ENCODE measurements at regions not wholly inside any gene's neighbourhood (a gene's known extent, or its start where the extent isn't known, plus 50 kb on each side); places are given as distances from the start of the nearest gene placed in this dataset.

GRCh38 chr12:42923583-42923982 is 334.0 kb upstream of the PRICKLE1 start:
- no peak overlapping the region for H3K4me2 ChIP-seq (ENCODE audit: control insufficient read depth, extremely low read depth, insufficient read depth, low read depth, low read length)
- peaks cover 21% of the 10 kb centered on the region for H3K4me1 ChIP-seq (ENCODE audit: control insufficient read depth, extremely low read depth, insufficient read depth, low read length)
- FAIRE-seq (no peak), DNase-seq (ENCODE audit: low read depth, low spot score) (no peak)
- H3K36me3 ChIP-seq (ENCODE audit: control insufficient read depth in 2 of 2, extremely low read depth in 1 of 2, insufficient read depth in 2 of 2, low read length in 2 of 2): no peaks in the 10 kb centered on the region
- no peaks in the 10 kb centered on the region for H3K27me3 ChIP-seq (ENCODE audit: control insufficient read depth, extremely low read depth, insufficient read depth, low read length)
- no peak overlapping the region for H3K4me3 ChIP-seq (ENCODE audit: control insufficient read depth in 2 of 3, extremely low read depth in 1 of 3, insufficient read depth in 2 of 3, low read depth in 1 of 3, low read length in 3 of 3)
- no peaks in the 10 kb centered on the region for H4K20me1 ChIP-seq (ENCODE audit: control insufficient read depth, extremely low read depth, insufficient read depth, low read length)
- no peaks in the 10 kb centered on the region for H3K79me2 ChIP-seq (ENCODE audit: control insufficient read depth, insufficient read depth, low read length)
- no peak overlapping the region for H3K27ac ChIP-seq (ENCODE audit: control insufficient read depth, insufficient read depth, low read length)
- TF ChIP-seq CTCF (optimal IDR thresholded peaks at IDR 0.05 in 1 of 3, IDR thresholded peaks at IDR 0.05 in 1 of 3, conservative IDR thresholded peaks at IDR 0.05 in 1 of 3; ENCODE audit: extremely low read depth in 1 of 3, insufficient read depth in 2 of 3, low read length in 3 of 3) (no peak), EZH2 (IDR thresholded peaks at IDR 0.05; ENCODE audit: low read length) (no peak)
- dilution Hi-C loops (cut with MboI; ENCODE audit: extremely low pct_ligation_motif_present, low sequenced_read_pairs): no loop called here
- H3K9me3 ChIP-seq (ENCODE audit: control insufficient read depth, low read depth, low read length): no peaks in the 10 kb centered on the region
- H2AFZ ChIP-seq (ENCODE audit: control insufficient read depth, low read length): no peak overlapping the region
- H3K9me1 ChIP-seq (ENCODE audit: control insufficient read depth, extremely low read depth, insufficient read depth, low read length): no peaks in the 10 kb centered on the region
- H3K9ac ChIP-seq (ENCODE audit: control insufficient read depth, extremely low read depth, insufficient read depth, low read length): no peak overlapping the region

GRCh38 chr12:42923156-42923555 is 333.6 kb upstream of the PRICKLE1 start:
- Histone ChIP-seq H2AFZ (ENCODE audit: control insufficient read depth, low read length) (no peak overlapping the region), H3K9ac (ENCODE audit: control insufficient read depth, extremely low read depth, insufficient read depth, low read length) (no peak overlapping the region), H3K36me3 (ENCODE audit: control insufficient read depth in 2 of 2, extremely low read depth in 1 of 2, insufficient read depth in 2 of 2, low read length in 2 of 2) (no peaks in the 10 kb centered on the region), H4K20me1 (ENCODE audit: control insufficient read depth, extremely low read depth, insufficient read depth, low read length) (no peaks in the 10 kb centered on the region), H3K79me2 (ENCODE audit: control insufficient read depth, insufficient read depth, low read length) (no peaks in the 10 kb centered on the region), H3K4me2 (ENCODE audit: control insufficient read depth, extremely low read depth, insufficient read depth, low read depth, low read length) (no peak overlapping the region), H3K27ac (ENCODE audit: control insufficient read depth, insufficient read depth, low read length) (no peak overlapping the region), H3K4me1 (ENCODE audit: control insufficient read depth, extremely low read depth, insufficient read depth, low read length) (peaks cover 21% of the 10 kb centered on the region), H3K9me1 (ENCODE audit: control insufficient read depth, extremely low read depth, insufficient read depth, low read length) (no peaks in the 10 kb centered on the region), H3K27me3 (ENCODE audit: control insufficient read depth, extremely low read depth, insufficient read depth, low read length) (no peaks in the 10 kb centered on the region), H3K9me3 (ENCODE audit: control insufficient read depth, low read depth, low read length) (no peaks in the 10 kb centered on the region), H3K4me3 (ENCODE audit: control insufficient read depth in 2 of 3, extremely low read depth in 1 of 3, insufficient read depth in 2 of 3, low read depth in 1 of 3, low read length in 3 of 3) (no peak overlapping the region)
- TF ChIP-seq CTCF (optimal IDR thresholded peaks at IDR 0.05 in 1 of 3, IDR thresholded peaks at IDR 0.05 in 1 of 3, conservative IDR thresholded peaks at IDR 0.05 in 1 of 3; ENCODE audit: extremely low read depth in 1 of 3, insufficient read depth in 2 of 3, low read length in 3 of 3) (no peak), EZH2 (IDR thresholded peaks at IDR 0.05; ENCODE audit: low read length) (no peak)
- DNase-seq (ENCODE audit: low read depth, low spot score): no peak
- peak; percentile 70 for FAIRE-seq
- dilution Hi-C loops (cut with MboI; ENCODE audit: extremely low pct_ligation_motif_present, low sequenced_read_pairs): no loop called here

Measured in keratinocyte (primary cell).